OCI-LY1 (cell line): ENCODE measurements at regions not wholly inside any gene's neighbourhood (a gene's known extent, or its start where the extent isn't known, plus 50 kb on each side); places are given as distances from the start of the nearest gene placed in this dataset.

Source experiments
- H2AFZ ChIP-seq: fragments of 200-600 bp; sonication (generic), shearing (Covaris generic); 2 replicates; pipeline ENCODE4 v1.6.0; 2014; ENCODE audit warnings: antibody characterized with exemption, mild to moderate bottlenecking, low read length
- H3F3A ChIP-seq: fragments of 200-600 bp; sonication (generic), shearing (Covaris generic); 2 replicates; pipeline ENCODE4 v1.6.0; 2014; ENCODE audit warnings: mild to moderate bottlenecking, antibody characterized with exemption, low read length, moderate library complexity; ENCODE audit not compliant: insufficient read depth
- H3K27ac ChIP-seq: fragments of 200-600 bp; sonication (generic); 2 replicates; pipeline ENCODE4 v1.5.1; 2014; ENCODE audit warnings: low read length, mixed run types, mild to moderate bottlenecking, low read depth; ENCODE audit not compliant: poor library complexity, severe bottlenecking
- H3K27me3 ChIP-seq: fragments of 200-600 bp; sonication (generic); 2 replicates; pipeline ENCODE4 v1.6.0; 2014; ENCODE audit warnings: antibody characterized with exemption, mild to moderate bottlenecking, low read length, moderate library complexity; ENCODE audit not compliant: insufficient read depth
- H3K36me3 ChIP-seq: fragments of 200-600 bp; sonication (generic); 2 replicates; pipeline ENCODE4 v1.6.1; 2014; ENCODE audit warnings: mild to moderate bottlenecking, antibody characterized with exemption, low read length, moderate library complexity, mixed read lengths; ENCODE audit not compliant: insufficient read depth
- H3K4me1 ChIP-seq: fragments of 200-600 bp; sonication (generic); 2 replicates; pipeline ENCODE4 v1.5.1; 2014; ENCODE audit warnings: mild to moderate bottlenecking, low read length, moderate library complexity; ENCODE audit not compliant: insufficient read depth, severe bottlenecking
- H3K4me2 ChIP-seq: fragments of 200-600 bp; sonication (generic), shearing (Covaris generic); 2 replicates; pipeline ENCODE4 v1.6.1; 2014; ENCODE audit warnings: low read length
- H3K4me3 ChIP-seq: fragments of 200-600 bp; sonication (generic); 2 replicates; pipeline ENCODE4 v1.5.1; 2014; ENCODE audit warnings: low read length, low read depth, mild to moderate bottlenecking, mixed read lengths; ENCODE audit not compliant: poor library complexity, severe bottlenecking
- H3K79me2 ChIP-seq: fragments of 200-600 bp; shearing (Covaris generic); 2 replicates; pipeline ENCODE4 v1.6.1; 2016; ENCODE audit warnings: mixed run types, low read length, mixed read lengths; ENCODE audit not compliant: insufficient read depth
- H3K9ac ChIP-seq: fragments of 200-600 bp; sonication (generic), shearing (Covaris generic); 2 replicates; pipeline ENCODE4 v1.6.1; 2014; ENCODE audit warnings: mild to moderate bottlenecking, low read length, mixed read lengths
- H3K9me2 ChIP-seq: fragments of 200-600 bp; sonication (generic), shearing (Covaris generic); 2 replicates; pipeline ENCODE4 v1.6.1; 2014; ENCODE audit warnings: low read depth, mild to moderate bottlenecking, low read length, mixed read lengths
- H3K9me3 ChIP-seq: fragments of 200-600 bp; shearing (Covaris generic); 2 replicates; pipeline ENCODE4 v1.6.1; 2014; ENCODE audit warnings: low read length, mixed read lengths
- H4K20me1 ChIP-seq: fragments of 200-600 bp; sonication (generic), shearing (Covaris generic); 2 replicates; pipeline ENCODE4 v1.6.0; 2016; ENCODE audit warnings: mild to moderate bottlenecking, low read length; ENCODE audit not compliant: insufficient read depth
- CTCF ChIP-seq: fragments of 200-600 bp; sonication (generic), shearing (Covaris generic); IDR thresholded peaks from 2 replicates; pipeline ENCODE4 v1.5.1; 2017; ENCODE audit warnings: mild to moderate bottlenecking, antibody characterized with exemption, low read length, moderate library complexity, mixed read lengths
- EZH2 ChIP-seq: fragments of 200-600 bp; sonication (generic), shearing (Covaris generic); IDR thresholded peaks from 2 replicates; pipeline ENCODE4 v1.8.0; 2017; ENCODE audit warnings: borderline replicate concordance, mixed run types, mild to moderate bottlenecking, antibody characterized with exemption, low read length, moderate library complexity, mixed read lengths

- H3K9me2 ChIP-seq, result no peaks in the 10 kb centered on the region
- no peak overlapping the region for H3K4me3 ChIP-seq
- no peaks in the 10 kb centered on the region for H3K27me3 ChIP-seq
- no peaks in the 10 kb centered on the region for H3K9me3 ChIP-seq
- peaks cover 16% of the 10 kb centered on the region for H3K4me1 ChIP-seq
- no peak overlapping the region for H3K9ac ChIP-seq
- TF ChIP-seq EZH2 (no peak), CTCF (no peak)
- no peak overlapping the region for H3K27ac ChIP-seq
- no peaks in the 10 kb centered on the region for H3K36me3 ChIP-seq
- no peak overlapping the region for H2AFZ ChIP-seq
- H4K20me1 ChIP-seq, result no peaks in the 10 kb centered on the region
- no peak overlapping the region for H3K4me2 ChIP-seq
- no peaks in the 10 kb centered on the region for H3K79me2 ChIP-seq
- no peaks in the 10 kb centered on the region for H3F3A ChIP-seq
Measured at GRCh38 chr7:106182904-106183303, 70.8 kb upstream of the SYPL1 start.

GRCh38 chr7:106181658-106182265 lies 69.7 kb upstream of the SYPL1 start:
- no peak overlapping the region for H3K27ac ChIP-seq
- no peaks in the 10 kb centered on the region for H4K20me1 ChIP-seq
- no peaks in the 10 kb centered on the region for H3K27me3 ChIP-seq
- H3K36me3 ChIP-seq, result no peaks in the 10 kb centered on the region
- H3K4me1 ChIP-seq, result peaks cover 23% of the 10 kb centered on the region
- no peak for TF ChIP-seq CTCF
- no peak for TF ChIP-seq EZH2
- no peak overlapping the region for H3K4me2 ChIP-seq
- no peak overlapping the region for H3K9ac ChIP-seq
- no peaks in the 10 kb centered on the region for H3K9me2 ChIP-seq
- no peak overlapping the region for H3K4me3 ChIP-seq
- no peaks in the 10 kb centered on the region for H3K9me3 ChIP-seq
- no peaks in the 10 kb centered on the region for H3F3A ChIP-seq
- no peak overlapping the region for H2AFZ ChIP-seq
- no peaks in the 10 kb centered on the region for H3K79me2 ChIP-seq

GRCh38 chr7:106180721-106181120 lies 68.6 kb upstream of the SYPL1 start:
- no peaks in the 10 kb centered on the region for H3K9me3 ChIP-seq
- H4K20me1 ChIP-seq, result no peaks in the 10 kb centered on the region
- H3K9me2 ChIP-seq, result no peaks in the 10 kb centered on the region
- peaks cover 23% of the 10 kb centered on the region for H3K4me1 ChIP-seq
- H3K4me2 ChIP-seq, result no peak overlapping the region
- H3F3A ChIP-seq, result no peaks in the 10 kb centered on the region
- no peaks in the 10 kb centered on the region for H3K27me3 ChIP-seq
- H3K9ac ChIP-seq, result no peak overlapping the region
- H3K36me3 ChIP-seq, result no peaks in the 10 kb centered on the region
- H3K27ac ChIP-seq, result no peak overlapping the region
- no peak overlapping the region for H3K4me3 ChIP-seq
- TF ChIP-seq EZH2 (no peak), CTCF (no peak)
- no peak overlapping the region for H2AFZ ChIP-seq
- H3K79me2 ChIP-seq, result no peaks in the 10 kb centered on the region
